Parathyroid adenoma (tissue), 2 donors: ENCODE measurements at regions not wholly inside any gene's neighbourhood (a gene's known extent, or its start where the extent isn't known, plus 50 kb on each side); places are given as distances from the start of the nearest gene placed in this dataset.

Experiments
- H2AFZ ChIP-seq: fragments of 300-600 bp; sonication (generic); one replicate; pipeline ENCODE4 v1.7.0; 2017; ENCODE audit warnings: antibody characterized with exemption, mild to moderate bottlenecking
- H3K27ac ChIP-seq: fragments of 300-600 bp; sonication (generic); one replicate; pipeline ENCODE4 v1.7.0; 2017
- H3K27me3 ChIP-seq: fragments of 300-600 bp; sonication (generic); one replicate; pipeline ENCODE4 v1.7.0; 2017; ENCODE audit warnings: low read length; ENCODE audit not compliant: control insufficient read depth, insufficient read depth
- H3K36me3 ChIP-seq: fragments of 300-600 bp; sonication (generic); one replicate; pipeline ENCODE4 v1.7.0; 2017; ENCODE audit warnings: low read length; ENCODE audit not compliant: control insufficient read depth, insufficient read depth
- H3K4me1 ChIP-seq: fragments of 300-600 bp; sonication (generic); one replicate; pipeline ENCODE4 v1.7.0; 2017; ENCODE audit warnings: control low read depth
- H3K4me2 ChIP-seq: fragments of 300-600 bp; sonication (generic); one replicate; pipeline ENCODE4 v1.7.0; 2017; ENCODE audit warnings: low read length
- H3K4me3 ChIP-seq: fragments of 300-600 bp; sonication (generic); one replicate; pipeline ENCODE4 v1.7.0; 2017; ENCODE audit warnings: low read depth, low read length
- H3K79me2 ChIP-seq: fragments of 300-600 bp; sonication (generic); one replicate; pipeline ENCODE4 v1.7.0; 2017; ENCODE audit warnings: control low read depth
- H3K9ac ChIP-seq: fragments of 300-600 bp; sonication (generic); one replicate; pipeline ENCODE4 v1.7.0; 2017; ENCODE audit warnings: mild to moderate bottlenecking
- H3K9me3 ChIP-seq: fragments of 300-600 bp; sonication (generic); one replicate; pipeline ENCODE4 v1.7.0; 2017; ENCODE audit warnings: low read length; ENCODE audit not compliant: control insufficient read depth
- TF ChIP-seq, protein P1 (sequence below): fragments of 300-600 bp; sonication (generic); IDR thresholded peaks from one replicate; pipeline ENCODE4 v1.7.0; 2017; ENCODE audit warnings: antibody characterized with exemption, mild to moderate bottlenecking
- donor health status: primary hyperparathyroidism.

DNA sequence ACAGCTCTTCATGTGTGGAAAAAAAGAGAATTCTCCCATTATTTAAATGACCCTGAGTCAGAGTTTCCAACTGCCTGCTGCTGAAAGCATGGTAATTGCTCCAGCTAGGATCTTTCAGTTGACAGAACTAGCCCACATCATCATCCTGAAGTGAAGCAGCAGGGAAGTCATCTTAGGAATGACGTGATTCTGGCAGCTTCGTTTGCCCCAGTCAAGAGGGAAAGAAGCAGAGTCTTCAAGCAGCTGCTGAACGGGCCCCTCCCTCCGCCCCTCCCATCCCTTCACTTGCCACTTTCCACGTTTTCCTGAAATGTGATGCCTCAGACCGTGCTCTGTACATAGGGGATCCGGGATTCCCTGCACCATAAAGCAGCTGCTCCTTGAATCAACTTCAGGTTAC, 455.0 kb upstream of the TMEM132C start:
- no peaks in the 10 kb centered on the region for H3K79me2 ChIP-seq
- no peaks in the 10 kb centered on the region for H3K27me3 ChIP-seq
- no peak overlapping the region for H3K4me2 ChIP-seq
- H3K36me3 ChIP-seq: no peaks in the 10 kb centered on the region
- H2AFZ ChIP-seq: no peak overlapping the region
- no peak overlapping the region for H3K27ac ChIP-seq
- TF ChIP-seq, protein P1, sequence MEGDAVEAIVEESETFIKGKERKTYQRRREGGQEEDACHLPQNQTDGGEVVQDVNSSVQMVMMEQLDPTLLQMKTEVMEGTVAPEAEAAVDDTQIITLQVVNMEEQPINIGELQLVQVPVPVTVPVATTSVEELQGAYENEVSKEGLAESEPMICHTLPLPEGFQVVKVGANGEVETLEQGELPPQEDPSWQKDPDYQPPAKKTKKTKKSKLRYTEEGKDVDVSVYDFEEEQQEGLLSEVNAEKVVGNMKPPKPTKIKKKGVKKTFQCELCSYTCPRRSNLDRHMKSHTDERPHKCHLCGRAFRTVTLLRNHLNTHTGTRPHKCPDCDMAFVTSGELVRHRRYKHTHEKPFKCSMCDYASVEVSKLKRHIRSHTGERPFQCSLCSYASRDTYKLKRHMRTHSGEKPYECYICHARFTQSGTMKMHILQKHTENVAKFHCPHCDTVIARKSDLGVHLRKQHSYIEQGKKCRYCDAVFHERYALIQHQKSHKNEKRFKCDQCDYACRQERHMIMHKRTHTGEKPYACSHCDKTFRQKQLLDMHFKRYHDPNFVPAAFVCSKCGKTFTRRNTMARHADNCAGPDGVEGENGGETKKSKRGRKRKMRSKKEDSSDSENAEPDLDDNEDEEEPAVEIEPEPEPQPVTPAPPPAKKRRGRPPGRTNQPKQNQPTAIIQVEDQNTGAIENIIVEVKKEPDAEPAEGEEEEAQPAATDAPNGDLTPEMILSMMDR: no peak
- H3K4me3 ChIP-seq: no peak overlapping the region
- H3K4me1 ChIP-seq: no peaks in the 10 kb centered on the region
- H3K9me3 ChIP-seq: no peaks in the 10 kb centered on the region
- no peak overlapping the region for H3K9ac ChIP-seq

DNA sequence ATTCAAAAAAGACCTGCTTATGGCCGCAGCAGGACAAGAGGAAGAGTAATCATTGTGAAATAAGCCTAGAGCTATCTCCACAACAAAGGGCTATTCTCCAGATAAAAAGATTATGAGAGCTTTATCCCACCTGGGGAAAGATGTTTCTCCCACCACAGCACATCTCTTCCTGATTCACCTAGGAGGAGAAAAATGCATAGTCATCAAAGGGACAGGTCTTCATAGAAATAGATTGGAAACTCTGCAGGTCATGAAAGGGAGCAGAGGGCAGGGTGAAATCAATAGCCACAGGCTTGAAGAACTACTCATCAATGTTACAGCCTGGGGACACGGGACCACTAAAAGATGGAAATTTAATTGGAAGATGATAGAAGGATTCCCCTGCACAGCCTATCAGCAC, 453.8 kb upstream of the TMEM132C start:
- TF ChIP-seq, protein P1: no peak
- H3K9ac ChIP-seq: no peak overlapping the region
- no peak overlapping the region for H3K4me2 ChIP-seq
- no peaks in the 10 kb centered on the region for H3K4me1 ChIP-seq
- no peaks in the 10 kb centered on the region for H3K27me3 ChIP-seq
- H3K79me2 ChIP-seq: no peaks in the 10 kb centered on the region
- no peaks in the 10 kb centered on the region for H3K9me3 ChIP-seq
- H3K27ac ChIP-seq: no peak overlapping the region
- H3K36me3 ChIP-seq: no peaks in the 10 kb centered on the region
- H3K4me3 ChIP-seq: no peak overlapping the region
- no peak overlapping the region for H2AFZ ChIP-seq

DNA sequence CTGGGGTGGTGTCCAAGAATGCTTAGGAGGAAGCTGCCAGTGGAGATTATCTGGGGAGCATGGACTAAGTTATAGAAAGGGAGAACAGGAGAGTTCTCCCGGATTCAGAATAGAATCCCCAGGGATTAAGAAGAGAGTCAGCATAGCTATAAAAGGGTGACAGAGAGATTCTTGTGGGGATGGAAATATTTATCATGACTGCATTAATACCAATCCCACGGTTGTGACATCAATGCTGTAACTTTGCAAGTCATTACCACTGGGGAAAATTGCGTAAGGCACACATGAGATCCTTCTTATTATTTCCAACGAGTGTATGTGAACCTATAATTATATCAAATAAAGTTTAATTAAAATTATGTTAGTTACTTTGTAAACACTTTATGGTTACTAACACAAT, 447.9 kb upstream of the TMEM132C start:
- no peak overlapping the region for H3K9ac ChIP-seq
- H3K36me3 ChIP-seq: no peaks in the 10 kb centered on the region
- H3K9me3 ChIP-seq: no peaks in the 10 kb centered on the region
- no peak overlapping the region for H2AFZ ChIP-seq
- no peak overlapping the region for H3K4me2 ChIP-seq
- no peak overlapping the region for H3K27ac ChIP-seq
- no peaks in the 10 kb centered on the region for H3K27me3 ChIP-seq
- no peak overlapping the region for H3K4me3 ChIP-seq
- TF ChIP-seq, protein P1: no peak
- H3K4me1 ChIP-seq: no peaks in the 10 kb centered on the region
- no peaks in the 10 kb centered on the region for H3K79me2 ChIP-seq

DNA sequence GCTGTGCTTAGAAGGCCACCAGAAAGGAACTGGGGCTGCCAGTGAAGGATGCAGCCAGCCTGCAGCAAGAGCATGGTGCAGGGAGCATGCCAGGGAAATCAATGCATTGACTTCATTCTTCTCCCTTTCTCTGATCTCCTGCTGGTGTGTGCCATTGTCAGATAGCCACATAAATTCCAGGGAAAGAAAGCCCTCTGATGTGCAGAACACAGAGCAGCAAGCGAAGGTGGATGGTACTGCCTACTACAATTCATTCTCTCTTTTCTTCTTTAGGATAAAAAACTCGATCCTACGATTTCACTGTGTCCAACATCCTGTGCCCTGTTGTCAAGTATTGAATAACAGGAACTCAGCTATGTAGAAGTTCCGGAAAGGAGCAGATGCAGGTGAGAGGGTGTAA, 446.7 kb upstream of the TMEM132C start:
- Histone ChIP-seq H3K27me3 (no peaks in the 10 kb centered on the region), H3K27ac (no peak overlapping the region), H3K79me2 (no peaks in the 10 kb centered on the region), H2AFZ (no peak overlapping the region), H3K9ac (no peak overlapping the region), H3K36me3 (no peaks in the 10 kb centered on the region), H3K9me3 (no peaks in the 10 kb centered on the region), H3K4me1 (no peaks in the 10 kb centered on the region), H3K4me2 (no peak overlapping the region), H3K4me3 (no peak overlapping the region)
- TF ChIP-seq, protein P1: no peak

DNA sequence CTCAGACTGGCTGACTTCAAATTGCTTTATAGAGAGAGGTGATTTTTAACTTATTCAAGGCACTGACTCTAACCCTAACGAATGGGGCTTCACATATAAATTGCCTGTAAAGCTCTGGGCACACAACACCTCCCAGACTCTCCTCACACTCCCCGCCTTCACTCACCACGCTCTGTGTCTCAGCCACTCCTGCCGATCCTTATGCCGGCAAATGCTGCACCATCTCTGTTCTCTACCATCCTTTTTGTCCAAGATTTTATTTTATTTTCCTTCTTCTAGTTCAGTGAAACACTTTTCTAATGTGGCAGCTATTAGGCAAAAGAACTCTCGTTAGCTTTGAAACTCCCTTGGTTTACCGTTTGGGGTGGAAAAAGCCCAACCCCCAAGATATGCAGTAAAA, 446.1 kb upstream of the TMEM132C start:
- Histone ChIP-seq H2AFZ (no peak overlapping the region), H3K4me3 (no peak overlapping the region), H3K4me1 (no peaks in the 10 kb centered on the region), H3K79me2 (no peaks in the 10 kb centered on the region), H3K9ac (no peak overlapping the region), H3K4me2 (no peak overlapping the region), H3K27ac (no peak overlapping the region), H3K36me3 (no peaks in the 10 kb centered on the region), H3K27me3 (no peaks in the 10 kb centered on the region), H3K9me3 (no peaks in the 10 kb centered on the region)
- TF ChIP-seq, protein P1: no peak
